Stimulated activated CD4-positive, alpha-beta T cell treated with anti-CD3 and anti-CD28 coated beads, Interleukin-2, amount 100 ng/mL, for 24 hours (primary cell): ENCODE measurements at regions not wholly inside any gene's neighbourhood (a gene's known extent, or its start where the extent isn't known, plus 50 kb on each side); places are given as distances from the start of the nearest gene placed in this dataset.

Experiments
- DNase-seq, 2 donors: peaks; one replicate each; pipeline ENCODE4 v3.0.0-alpha.2; 2020

DNA sequence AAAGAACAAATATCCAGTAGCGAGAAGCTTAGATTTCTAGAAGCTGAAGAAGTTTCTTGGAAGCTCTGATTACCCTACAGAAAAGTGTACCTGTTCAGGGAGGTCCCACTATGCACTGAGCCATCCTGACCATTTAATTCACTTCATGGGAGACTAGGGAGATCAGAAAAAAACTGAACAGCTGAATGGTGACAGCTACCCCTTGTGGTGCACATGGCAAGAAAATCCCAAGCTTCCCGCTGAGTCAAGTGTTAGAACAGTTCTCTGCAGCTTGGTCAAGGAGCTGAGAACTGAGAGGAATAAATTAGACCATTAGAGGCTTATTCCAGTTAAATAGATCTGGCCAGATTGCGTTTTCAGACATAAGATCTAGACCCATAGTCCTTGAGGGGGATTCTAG, 197.2 kb upstream of the VEPH1 start:
- no peak for DNase-seq

DNA sequence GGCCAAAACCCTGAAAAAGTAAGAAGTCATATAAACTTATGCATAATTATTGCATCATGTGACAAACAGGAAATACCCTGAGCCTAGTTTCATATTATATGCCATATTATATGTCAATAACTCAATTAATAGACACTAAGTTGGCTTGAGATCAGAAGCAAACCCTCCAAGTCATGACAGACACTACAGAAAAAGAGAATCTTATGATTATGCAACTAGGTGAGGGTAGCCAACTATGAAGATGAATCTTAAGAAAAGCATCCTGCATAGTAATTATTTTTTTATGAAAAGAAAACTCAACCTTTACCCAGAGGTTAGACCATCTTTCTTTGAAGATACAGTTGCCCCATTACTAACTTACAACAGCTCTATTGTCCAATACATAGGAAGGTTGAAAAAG, 192.4 kb upstream of the VEPH1 start:
- no peak for DNase-seq

- no peak for DNase-seq
Observed at GRCh38 chr3:157695103-157695502, 191.9 kb upstream of the VEPH1 start.

- DNase-seq: no peak
Observed at GRCh38 chr3:157693762-157694161, 190.5 kb upstream of the VEPH1 start.

GRCh38 chr3:157692468-157692867, 189.3 kb upstream of the VEPH1 start:
- DNase-seq: no peak

GRCh38 chr3:157683668-157684067, 180.5 kb upstream of the VEPH1 start:
- DNase-seq: no peak

GRCh38 chr3:157672061-157672460, 168.8 kb upstream of the VEPH1 start:
- no peak for DNase-seq

- no peak for DNase-seq
Observed at GRCh38 chr3:157671656-157672055, 168.4 kb upstream of the VEPH1 start.

GRCh38 chr3:157669416-157669815, 166.2 kb upstream of the VEPH1 start:
- DNase-seq: no peak

DNA sequence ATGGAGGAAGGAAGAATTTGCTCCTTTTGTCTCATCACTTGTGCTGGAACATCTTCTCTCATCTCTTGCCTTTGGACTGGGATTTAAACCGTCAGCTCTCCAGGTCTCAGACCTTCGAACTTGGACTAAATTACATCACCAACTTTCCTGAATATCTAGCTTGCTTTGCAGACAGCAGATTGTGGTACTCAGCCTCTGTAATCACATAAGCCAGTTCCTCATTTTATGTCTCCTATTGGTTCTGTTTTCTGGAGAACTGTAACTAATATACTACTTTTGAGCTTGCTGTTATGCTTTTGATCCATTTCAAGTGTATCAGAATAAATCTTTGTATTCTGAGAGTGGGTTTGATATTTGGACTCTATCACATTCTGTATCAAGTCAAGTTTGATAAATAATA, 164.3 kb upstream of the VEPH1 start:
- DNase-seq: no peak

DNA sequence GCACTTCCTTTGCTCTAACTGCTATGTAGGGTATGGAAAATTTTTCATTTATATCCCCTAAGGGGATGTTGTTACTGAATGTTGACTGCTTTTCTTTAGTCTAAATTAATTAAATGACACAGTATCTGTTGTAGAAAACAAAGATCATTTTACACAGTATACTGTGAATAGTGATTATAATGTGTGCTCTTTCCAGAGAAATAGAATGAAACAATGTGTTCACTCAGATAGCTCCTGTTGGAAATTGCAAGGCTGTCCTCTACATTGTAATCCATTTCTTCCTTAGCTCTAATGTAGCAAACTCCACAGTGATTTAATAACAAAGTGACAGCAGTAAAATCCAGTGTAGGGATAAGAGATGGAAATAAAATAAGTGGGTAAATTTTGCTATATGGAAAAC, 159.0 kb upstream of the VEPH1 start:
- no peak for DNase-seq

DNA sequence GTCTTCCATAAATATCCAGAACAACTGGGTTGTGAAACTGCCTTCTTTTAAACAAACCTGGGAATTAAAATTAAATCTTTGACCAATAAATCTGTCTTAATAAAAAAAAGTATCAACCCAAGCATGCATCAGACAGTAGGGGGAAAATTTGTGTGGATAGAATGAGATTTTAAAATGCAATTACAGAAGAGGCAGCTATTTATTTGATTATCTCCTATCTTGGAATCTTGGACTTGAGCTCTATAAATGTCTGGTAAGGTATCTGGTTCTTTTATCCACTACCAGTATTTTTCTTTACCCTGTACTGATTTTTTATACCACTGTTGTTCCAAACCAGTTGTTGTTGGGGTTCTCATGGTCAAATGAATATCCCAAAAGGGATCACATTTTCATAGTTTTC, 157.6 kb upstream of the VEPH1 start:
- DNase-seq: no peak

- DNase-seq: no peak
Observed at GRCh38 chr3:157652366-157652765, 149.2 kb upstream of the VEPH1 start.

- no peak for DNase-seq
Observed at GRCh38 chr3:157650699-157651098, 147.5 kb upstream of the VEPH1 start.

- no peak for DNase-seq
Observed at GRCh38 chr3:157650172-157650571, 147.0 kb upstream of the VEPH1 start.

GRCh38 chr3:157649511-157649910, 146.3 kb upstream of the VEPH1 start:
- DNase-seq: no peak

DNA sequence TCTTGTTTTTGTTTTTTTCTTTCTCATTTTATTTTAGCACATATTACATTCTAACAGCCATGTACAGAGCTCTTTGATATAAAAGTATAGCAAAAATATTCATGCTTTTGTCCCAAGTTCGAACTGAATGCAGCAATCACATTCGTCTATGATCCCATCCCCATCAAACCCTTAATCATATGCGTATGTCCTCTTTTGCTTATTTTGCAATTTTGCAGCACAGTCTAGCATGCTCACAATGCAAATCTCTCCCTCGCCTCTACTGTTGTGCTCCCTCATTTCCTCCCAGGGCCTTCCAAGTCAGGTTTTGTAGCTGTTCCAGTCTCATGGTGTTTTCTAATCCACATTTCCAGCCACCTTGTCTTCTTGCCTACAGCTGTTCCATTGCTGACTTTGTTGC, 144.6 kb upstream of the VEPH1 start:
- DNase-seq: no peak

DNA sequence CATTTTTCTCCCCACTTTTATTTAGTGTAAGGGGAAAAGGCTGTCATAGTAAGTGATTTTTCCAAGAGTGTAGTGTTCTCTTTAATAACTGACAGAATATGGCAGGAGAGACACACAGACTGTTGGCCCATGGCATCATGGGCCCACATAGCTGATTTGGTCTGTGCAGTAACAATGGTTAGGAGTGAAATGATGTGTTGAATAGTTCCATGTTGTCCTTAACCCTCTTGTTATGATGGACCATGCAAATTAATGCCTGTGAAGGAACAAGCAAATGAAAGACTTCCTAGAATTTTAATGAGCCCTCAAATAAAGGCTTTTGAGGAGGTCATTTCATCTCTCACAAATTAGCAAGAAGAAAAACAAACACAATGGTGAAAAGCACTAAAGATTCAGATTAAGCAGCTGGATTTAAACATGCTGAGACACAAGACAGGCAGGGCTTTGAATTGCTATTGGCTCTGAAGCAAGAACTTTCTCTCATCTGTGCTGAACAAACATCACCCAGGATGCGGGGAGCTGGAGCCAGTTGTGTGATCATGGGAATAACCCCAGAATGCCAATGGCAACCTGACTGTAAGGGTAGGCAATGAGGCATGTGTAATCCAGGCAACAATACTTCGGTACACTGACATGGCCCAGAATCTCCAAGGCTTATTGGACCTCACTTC, 136.7 kb upstream of the VEPH1 start:
- no peak for DNase-seq

DNA sequence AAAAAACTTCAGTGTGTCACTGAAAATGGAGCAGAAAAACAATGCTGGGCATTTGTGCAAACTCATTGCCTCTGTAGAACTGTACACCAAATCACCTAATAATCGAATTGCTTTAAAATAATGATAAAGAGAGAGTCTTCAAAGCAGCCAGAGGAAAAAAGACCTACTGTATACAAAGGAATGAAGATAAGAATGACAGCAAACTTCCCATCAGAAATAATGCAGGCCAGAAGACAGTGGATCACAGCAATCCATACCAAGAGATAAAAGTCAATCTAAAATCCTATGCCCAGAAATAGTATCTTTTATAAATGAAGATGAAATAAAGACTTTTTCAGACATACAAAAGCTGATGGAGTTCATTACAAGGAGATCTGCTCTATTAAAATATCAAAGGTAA, 134.7 kb upstream of the VEPH1 start:
- DNase-seq: no peak

DNA sequence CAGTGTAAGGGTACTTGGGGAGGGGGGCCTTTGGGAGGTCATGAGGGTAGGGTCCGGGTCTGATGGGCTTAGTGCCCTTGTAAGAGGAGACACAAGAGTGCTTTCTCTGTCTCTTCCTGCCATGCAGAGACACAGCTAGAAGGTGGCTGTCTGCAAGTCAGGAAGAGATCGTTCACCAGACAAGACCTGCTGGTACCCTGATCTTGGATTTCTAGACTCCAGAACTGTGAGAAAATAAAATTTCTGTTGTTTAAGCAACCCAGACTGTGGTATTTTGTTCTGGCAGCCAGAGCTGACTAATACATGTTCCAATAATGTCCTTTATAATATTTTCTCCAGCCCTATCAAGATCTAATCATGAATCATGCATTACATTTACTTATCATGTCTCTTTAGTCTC, 130.0 kb upstream of the VEPH1 start:
- no peak for DNase-seq

GRCh38 chr3:157632075-157632474, 128.9 kb upstream of the VEPH1 start:
- DNase-seq: no peak

- DNase-seq: no peak
Observed at GRCh38 chr3:157631478-157631877, 128.3 kb upstream of the VEPH1 start.

- DNase-seq: no peak
Observed at GRCh38 chr3:157626817-157627216, 123.6 kb upstream of the VEPH1 start.

- no peak for DNase-seq
Observed at GRCh38 chr3:157624801-157625200, 121.6 kb upstream of the VEPH1 start.

- DNase-seq: no peak
Observed at GRCh38 chr3:157618886-157619285, 115.7 kb upstream of the VEPH1 start.
